HepG2 (cell line): ENCODE measurements at regions not wholly inside any gene's neighbourhood (a gene's known extent, or its start where the extent isn't known, plus 50 kb on each side); places are given as distances from the start of the nearest gene placed in this dataset.
"Not testable (repeated sequence)": the region's sequence is repeated elsewhere in the genome, so short reads cannot be mapped to it uniquely, and the experiment has no call there.

ENCODE experiments used
- FOXK1 ChIP-seq: sonication (generic); formaldehyde crosslinking; IDR thresholded peaks from 2 replicates; pipeline ENCODE4 v1.4.0; 2020; ENCODE audit warnings: low read depth, missing genetic modification reagents, borderline replicate concordance
- HMG20B ChIP-seq: conservative IDR thresholded peaks from 2 replicates; pipeline ENCODE4 v1.6.1; 2016; ENCODE audit warnings: missing genetic modification reagents, missing compliant biosample characterization
- ZFX ChIP-seq: sonication (generic); formaldehyde crosslinking; IDR thresholded peaks from 2 replicates; pipeline ENCODE4 v1.4.0; 2020; ENCODE audit warnings: mild to moderate bottlenecking, low read depth, missing genetic modification reagents, moderate library complexity
- ZNF232 ChIP-seq: sonication (generic); formaldehyde crosslinking; IDR thresholded peaks from 2 replicates; pipeline ENCODE4 v1.4.0; 2020; ENCODE audit warnings: missing genetic modification reagents, borderline replicate concordance

DNA sequence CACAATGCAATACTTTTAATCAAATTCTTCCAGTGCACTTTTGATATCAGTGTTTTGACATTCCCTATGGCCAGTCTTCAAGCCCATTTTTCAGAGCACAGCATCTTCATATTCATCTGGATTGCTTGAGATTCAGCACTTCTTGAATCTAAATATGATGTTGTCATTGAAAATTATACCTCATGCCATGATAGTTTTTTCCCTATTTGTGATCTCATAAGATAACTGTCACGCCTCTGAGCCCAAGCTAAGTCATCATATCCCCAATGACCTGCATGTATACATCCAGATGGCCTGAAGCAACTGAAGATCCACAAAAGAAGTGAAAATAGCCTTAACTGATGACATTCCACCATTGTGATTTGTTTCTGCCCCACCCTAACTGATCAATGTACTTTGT, 117.6 kb upstream of the F3 start:
- TF ChIP-seq ZFX (CRISPR knock-in tag); FOXK1; HMG20B (CRISPR knock-in tag); ZNF232 (CRISPR knock-in tag): not testable (repeated sequence)
